GM10248 (cell line): ENCODE measurements at regions not wholly inside any gene's neighbourhood (a gene's known extent, or its start where the extent isn't known, plus 50 kb on each side); places are given as distances from the start of the nearest gene placed in this dataset.
"Not testable (repeated sequence)": the region's sequence is repeated elsewhere in the genome, so short reads cannot be mapped to it uniquely, and the experiment has no call there.

Experiments used
- CTCF ChIA-PET: fragments of 300-600 bp; sonication (Branson Sonifier 250); formaldehyde crosslinking; extraction: SDS; loops from one replicate; lab custom pipeline; 2021; ENCODE audit warnings: antibody characterized with exemption; lab: Yijun Ruan, JAX
- POLR2A ChIA-PET: fragments of 350-650 bp; sonication (Branson Sonifier 250); formaldehyde crosslinking; extraction: SDS; loops from one replicate; lab custom pipeline; 2020; ENCODE audit warnings: antibody characterized with exemption; lab: Yijun Ruan, JAX
- DNase-seq: peaks from one replicate; pipeline ENCODE4 v3.0.0; 2012; ENCODE audit errors: extremely low spot score
- CTCF ChIP-seq: IDR thresholded peaks from 2 replicates; pipeline ENCODE4 v1.5.1; 2012; ENCODE audit warnings: mild to moderate bottlenecking, low read depth; ENCODE audit errors: extremely low read depth, missing control alignments, control extremely low read depth

- no peak for TF ChIP-seq CTCF
- no peak for DNase-seq
- ChIA-PET POLR2A (no interaction called here), CTCF (interaction anchor here (1.5 to 3.3 kb wide), 2 partner anchors 9 kb away, joined by 3 to 24 read pairs; no protein-coding TSS in a partner anchor)
These were observed 82.9 kb upstream of the UBASH3B start for GRCh38 chr11:122572592-122572991.

GRCh38 chr11:122563761-122564160 is 91.8 kb upstream of the UBASH3B start:
- TF ChIP-seq CTCF: no peak
- ChIA-PET POLR2A (no interaction called here), CTCF (no interaction called here)
- DNase-seq: no peak

DNA sequence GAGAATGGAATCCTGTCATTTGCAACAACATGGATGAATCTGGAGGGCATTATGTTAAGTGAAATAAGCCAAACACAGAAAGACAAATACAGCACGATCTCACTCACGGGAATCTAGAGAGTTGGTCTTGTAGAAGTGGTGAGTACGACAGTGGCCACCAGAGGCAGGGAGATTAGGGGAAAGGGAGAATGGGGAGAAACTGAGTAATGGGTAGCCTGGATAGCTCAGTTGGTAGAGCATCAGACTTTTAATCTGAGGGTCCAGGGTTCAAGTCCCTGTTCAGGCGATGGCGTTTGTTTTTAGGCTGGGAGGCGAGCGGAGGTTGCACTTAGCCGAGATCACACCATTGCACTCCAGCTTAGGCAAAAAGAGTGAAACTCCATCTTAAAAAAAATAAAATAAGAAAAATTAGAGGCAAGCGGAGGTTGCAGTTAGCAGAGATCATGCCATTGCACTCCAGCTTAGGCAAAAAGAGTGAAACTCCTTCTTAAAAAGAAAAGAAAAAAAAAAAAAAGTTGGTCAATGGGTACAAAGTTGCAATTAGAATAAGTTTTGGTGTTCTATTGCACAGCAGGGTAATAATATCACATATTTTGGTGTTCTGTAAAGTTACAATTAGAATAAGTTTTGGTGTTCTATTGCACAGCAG is 95.7 kb upstream of the UBASH3B start:
- DNase-seq: no peak
- CTCF ChIA-PET: no interaction called here
- POLR2A ChIA-PET: no interaction called here
- TF ChIP-seq CTCF: no peak

DNA sequence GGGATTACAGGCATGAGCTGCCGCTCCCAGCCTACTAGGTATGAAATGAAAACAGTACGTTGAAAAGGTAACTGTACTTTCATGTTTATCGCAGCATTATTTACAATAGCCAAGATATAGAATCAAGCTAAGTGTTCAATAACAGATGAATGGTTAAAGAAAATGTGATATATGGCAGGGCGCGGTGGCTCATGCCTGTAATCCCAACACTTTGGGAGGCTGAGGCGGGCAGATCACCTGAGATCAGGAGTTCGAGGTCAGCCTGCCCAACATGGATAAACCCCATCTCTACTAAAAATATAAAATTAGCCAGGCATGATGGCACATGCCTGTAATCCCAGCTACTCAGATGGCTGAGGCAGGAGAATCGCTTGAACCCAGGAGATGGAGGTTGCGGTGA is 96.3 kb upstream of the UBASH3B start:
- DNase-seq, POLR2A ChIA-PET, CTCF ChIA-PET: not testable (repeated sequence)

DNA sequence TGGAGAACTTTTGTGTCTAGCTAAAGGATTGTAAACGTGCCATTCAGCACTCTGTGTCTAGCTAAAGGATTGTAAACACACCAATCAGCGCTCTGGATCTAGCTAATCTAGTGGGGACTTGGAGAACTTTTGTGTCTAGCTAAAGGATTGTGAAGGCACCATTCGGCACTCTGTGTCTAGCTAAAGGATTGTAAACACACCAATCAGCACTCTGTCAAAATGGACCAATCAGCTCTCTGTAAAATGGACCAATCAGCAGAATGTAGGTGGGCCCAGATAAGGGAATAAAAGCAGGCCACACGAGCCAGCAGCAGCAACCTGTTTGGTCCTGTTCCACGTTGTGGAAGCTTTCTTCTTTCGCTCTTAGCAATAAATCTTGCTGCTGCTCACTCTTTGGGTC is 98.4 kb upstream of the UBASH3B start:
- CTCF ChIA-PET: interaction anchor here (1.2 kb wide), 1 partner anchor 1515 kb away, joined by 3 read pairs; no protein-coding TSS in a partner anchor
- DNase-seq, POLR2A ChIA-PET: not testable (repeated sequence)

DNA sequence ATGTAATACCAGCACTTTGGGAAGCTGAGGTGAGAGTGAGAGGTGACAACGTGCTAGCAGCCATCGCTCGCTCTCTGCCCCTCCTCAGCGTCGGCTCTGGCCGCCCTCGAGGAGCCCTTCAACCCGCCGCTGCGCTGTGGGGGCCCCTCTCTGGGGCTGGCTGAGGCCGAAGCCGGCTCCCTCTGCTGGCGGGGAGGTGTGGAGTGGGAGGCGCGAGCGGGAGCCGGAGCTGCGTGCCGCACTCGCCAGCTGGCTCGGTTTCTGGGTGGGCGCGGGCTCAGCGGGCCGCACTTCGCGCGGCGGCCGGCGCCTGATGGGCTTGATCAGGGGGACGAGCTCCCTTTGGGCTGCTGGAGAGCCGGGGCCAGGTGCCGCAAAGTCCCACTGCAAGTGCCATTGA is 98.9 kb upstream of the UBASH3B start:
- no peak for TF ChIP-seq CTCF
- CTCF ChIA-PET: interaction anchor here (1.2 kb wide), 1 partner anchor 1515 kb away, joined by 3 read pairs; no protein-coding TSS in a partner anchor
- DNase-seq: no peak
- POLR2A ChIA-PET: no interaction called here

- CTCF ChIA-PET: no interaction called here
- TF ChIP-seq CTCF: no peak
- POLR2A ChIA-PET: no interaction called here
- no peak for DNase-seq
These were observed 117.5 kb upstream of the UBASH3B start for GRCh38 chr11:122538060-122538459.

GRCh38 chr11:122524898-122525297 is 130.6 kb upstream of the UBASH3B start:
- no peak for DNase-seq
- CTCF ChIA-PET: no interaction called here
- POLR2A ChIA-PET: no interaction called here
- TF ChIP-seq CTCF: no peak
